Left lung (tissue), 4 donors: ENCODE measurements at regions not wholly inside any gene's neighbourhood (a gene's known extent, or its start where the extent isn't known, plus 50 kb on each side); places are given as distances from the start of the nearest gene placed in this dataset.

Experiments
- ATAC-seq: fragments of 200-7000 bp; cut with Tn5 transposase; one replicate; pipeline ENCODE4 v1.9.1; 2020; ENCODE audit warnings: moderate library complexity
- DNase-seq, 4 donors: peaks; one replicate each; pipeline ENCODE4 v3.0.0-alpha.2; 2013 to 2020
- H3K27ac ChIP-seq, 2 donors: fragments of 200-600 bp; sonication (generic) in 1 of 2; one replicate each; pipeline versions ENCODE4 v1.5.0 to v1.8.0; 2020 to 2021
- H3K27me3 ChIP-seq, 2 donors: fragments of 200-600 bp; sonication (generic) in 1 of 2; one replicate each; pipeline versions ENCODE4 v1.5.0 to v1.8.0; 2020 to 2021
- H3K36me3 ChIP-seq, 2 donors: fragments of 200-600 bp; sonication (generic) in 1 of 2; one replicate each; pipeline versions ENCODE4 v1.5.0 to v1.8.0; 2020 to 2021
- H3K4me1 ChIP-seq, 2 donors: fragments of 200-600 bp; one replicate each; pipeline ENCODE4 v1.8.0; 2021
- H3K4me3 ChIP-seq, 2 donors: fragments of 200-600 bp; sonication (generic) in 1 of 2; one replicate each; pipeline versions ENCODE4 v1.5.0 to v1.8.0; 2020 to 2021; ENCODE audit warnings: mild to moderate bottlenecking in 1 of 2
- H3K9me3 ChIP-seq, 2 donors: fragments of 200-600 bp; sonication (generic) in 1 of 2; one replicate each; pipeline versions ENCODE4 v1.5.0 to v1.8.0; 2020 to 2021
- intact Hi-C, 2 donors: fragments of 100-400 bp; cut with DNase I; formaldehyde crosslinking; loops; one replicate each; pipeline versions ENCODE4 v1.11.2 to v1.14.2; 2022
- TF ChIP-seq, protein P1 (sequence below), 2 donors: fragments of 200-600 bp; sonication (generic) in 1 of 2; IDR thresholded peaks; one replicate each; pipeline versions ENCODE4 v1.5.0 to v1.8.0; 2021; ENCODE audit warnings: antibody characterized with exemption in 2 of 2
- donor health status: DM: no; HTN: yes; CAD: no.
- donor health status: DM: no; HTN: no; CAD: no.

DNA sequence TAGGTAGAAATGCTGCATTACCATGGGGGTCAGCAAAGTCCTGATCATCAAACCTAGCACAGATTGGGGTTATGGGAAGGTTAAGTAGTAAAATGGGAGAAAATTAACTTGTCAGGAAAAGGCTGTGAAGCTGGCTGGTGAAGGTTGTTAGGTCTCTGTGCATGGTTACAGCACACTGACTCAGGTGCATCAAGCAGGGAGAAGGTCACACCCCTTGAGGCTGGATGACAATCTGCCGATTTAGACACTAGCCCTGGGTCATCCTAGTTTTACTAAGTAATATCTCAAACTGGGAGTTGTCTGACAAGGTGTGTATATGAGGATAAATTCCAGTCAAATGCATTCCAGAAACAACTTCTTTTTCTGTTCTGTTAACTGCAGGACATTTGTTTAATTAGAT lies 271.1 kb upstream of the LRIG3 start:
- no peak for ATAC-seq
- intact Hi-C loops = no loop called here

DNA sequence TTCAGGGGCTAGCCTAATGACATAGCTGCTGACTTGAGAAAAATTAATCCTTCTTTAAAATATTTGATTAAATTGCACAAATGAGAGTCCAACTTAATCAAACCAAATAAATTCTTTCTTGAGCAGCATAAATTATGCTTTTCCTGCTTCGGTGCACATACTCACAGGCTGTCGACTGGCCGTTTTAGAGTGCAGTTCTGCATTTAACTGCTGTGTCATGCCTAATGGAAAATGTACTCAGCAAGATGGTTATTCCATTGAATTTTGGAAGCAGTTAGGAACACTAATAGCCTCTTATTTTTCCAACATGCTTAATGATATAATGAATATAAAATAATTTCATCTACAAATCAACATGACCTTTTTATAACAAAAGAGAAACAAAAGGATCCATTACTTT lies 266.1 kb upstream of the LRIG3 start:
- H3K27ac ChIP-seq = no peak overlapping the region
- TF ChIP-seq, protein P1, sequence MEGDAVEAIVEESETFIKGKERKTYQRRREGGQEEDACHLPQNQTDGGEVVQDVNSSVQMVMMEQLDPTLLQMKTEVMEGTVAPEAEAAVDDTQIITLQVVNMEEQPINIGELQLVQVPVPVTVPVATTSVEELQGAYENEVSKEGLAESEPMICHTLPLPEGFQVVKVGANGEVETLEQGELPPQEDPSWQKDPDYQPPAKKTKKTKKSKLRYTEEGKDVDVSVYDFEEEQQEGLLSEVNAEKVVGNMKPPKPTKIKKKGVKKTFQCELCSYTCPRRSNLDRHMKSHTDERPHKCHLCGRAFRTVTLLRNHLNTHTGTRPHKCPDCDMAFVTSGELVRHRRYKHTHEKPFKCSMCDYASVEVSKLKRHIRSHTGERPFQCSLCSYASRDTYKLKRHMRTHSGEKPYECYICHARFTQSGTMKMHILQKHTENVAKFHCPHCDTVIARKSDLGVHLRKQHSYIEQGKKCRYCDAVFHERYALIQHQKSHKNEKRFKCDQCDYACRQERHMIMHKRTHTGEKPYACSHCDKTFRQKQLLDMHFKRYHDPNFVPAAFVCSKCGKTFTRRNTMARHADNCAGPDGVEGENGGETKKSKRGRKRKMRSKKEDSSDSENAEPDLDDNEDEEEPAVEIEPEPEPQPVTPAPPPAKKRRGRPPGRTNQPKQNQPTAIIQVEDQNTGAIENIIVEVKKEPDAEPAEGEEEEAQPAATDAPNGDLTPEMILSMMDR (IDR thresholded peaks at IDR 0.05) = no peak
- no peaks in the 10 kb centered on the region for H3K4me1 ChIP-seq
- no peaks in the 10 kb centered on the region for H3K9me3 ChIP-seq
- H3K4me3 ChIP-seq = no peak overlapping the region
- no peaks in the 10 kb centered on the region for H3K36me3 ChIP-seq
- DNase-seq = no peak
- intact Hi-C loops = no loop called here
- no peak for ATAC-seq
- no peaks in the 10 kb centered on the region for H3K27me3 ChIP-seq

More for the DNA sequence above, 271.1 kb upstream of the LRIG3 start:
- TF ChIP-seq, protein P1 (IDR thresholded peaks at IDR 0.05) = no peak
- DNase-seq = no peak
- H3K27me3 ChIP-seq = no peaks in the 10 kb centered on the region
- no peak overlapping the region for H3K4me3 ChIP-seq
- no peaks in the 10 kb centered on the region for H3K4me1 ChIP-seq
- no peaks in the 10 kb centered on the region for H3K9me3 ChIP-seq
- no peaks in the 10 kb centered on the region for H3K36me3 ChIP-seq
- H3K27ac ChIP-seq = no peak overlapping the region

DNA sequence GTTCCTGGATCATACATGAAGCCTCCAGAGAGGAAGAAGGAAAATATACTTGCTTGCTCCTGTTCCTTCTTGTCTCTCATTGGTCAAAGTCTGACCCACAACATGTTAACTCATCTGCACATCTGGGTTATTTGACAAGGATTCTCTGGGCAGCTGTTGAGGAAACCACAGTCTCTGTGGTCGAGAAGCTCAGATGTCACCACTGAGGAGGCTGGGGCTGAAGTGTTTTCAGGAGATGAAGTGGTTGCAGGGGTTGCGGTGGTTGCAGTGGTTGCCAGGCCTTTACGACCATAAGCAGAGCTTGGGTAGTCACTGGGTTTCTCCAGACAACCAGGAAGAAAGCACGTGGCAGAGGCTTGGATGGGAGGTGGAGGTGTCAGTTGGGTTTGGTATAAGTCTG lies 265.0 kb upstream of the LRIG3 start:
- no peaks in the 10 kb centered on the region for H3K9me3 ChIP-seq
- TF ChIP-seq, protein P1 (IDR thresholded peaks at IDR 0.05) = no peak
- H3K27me3 ChIP-seq = no peaks in the 10 kb centered on the region
- H3K4me1 ChIP-seq = no peaks in the 10 kb centered on the region
- no peaks in the 10 kb centered on the region for H3K36me3 ChIP-seq
- intact Hi-C loops = no loop called here
- ATAC-seq (no peak), DNase-seq (no peak)
- no peak overlapping the region for H3K4me3 ChIP-seq
- H3K27ac ChIP-seq = no peak overlapping the region

DNA sequence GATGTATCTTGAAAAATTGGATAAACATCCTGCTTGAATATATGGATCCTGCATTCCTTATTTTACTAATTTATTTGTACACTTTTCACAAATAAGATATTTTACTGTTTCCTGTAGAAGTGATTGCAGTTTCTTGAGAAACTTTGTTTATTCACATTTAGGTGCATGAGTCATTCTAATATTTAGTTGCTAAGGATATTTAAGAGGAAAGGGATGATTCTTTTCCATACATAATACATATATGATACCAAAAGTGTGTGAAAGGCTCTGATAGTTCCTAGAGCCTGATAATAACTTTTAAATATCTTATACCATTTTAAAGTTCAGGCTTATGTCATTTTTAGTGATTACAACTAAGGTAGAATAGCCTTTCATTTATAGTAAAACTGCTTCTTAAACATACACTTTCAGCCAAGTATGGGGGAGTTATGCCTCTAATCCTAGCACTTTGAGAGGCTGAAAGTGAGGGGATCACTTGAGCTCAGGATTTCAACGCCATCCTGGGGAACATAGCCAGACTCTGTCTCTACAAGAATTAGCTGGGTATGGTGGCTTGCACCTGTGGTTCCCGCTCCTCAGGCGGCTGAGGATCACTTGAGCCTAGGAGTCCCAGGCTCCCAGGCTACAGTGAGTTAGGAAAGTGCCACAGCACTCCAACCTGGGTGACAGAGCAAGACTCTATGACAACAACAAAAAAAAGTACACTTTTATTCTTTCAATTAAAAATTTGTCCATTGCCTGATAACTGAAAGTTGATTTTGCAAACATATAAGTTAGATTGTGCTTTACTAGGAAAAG lies 262.6 kb upstream of the LRIG3 start:
- ATAC-seq (no peak), DNase-seq (peak in 1 of 4 donors; percentile 7)
- Histone ChIP-seq H3K4me1 (no peaks in the 10 kb centered on the region), H3K27ac (no peak overlapping the region), H3K4me3 (no peak overlapping the region), H3K27me3 (no peaks in the 10 kb centered on the region), H3K9me3 (no peaks in the 10 kb centered on the region), H3K36me3 (no peaks in the 10 kb centered on the region)
- TF ChIP-seq, protein P1 (IDR thresholded peaks at IDR 0.05) = no peak
- intact Hi-C loops = no loop called here

DNA sequence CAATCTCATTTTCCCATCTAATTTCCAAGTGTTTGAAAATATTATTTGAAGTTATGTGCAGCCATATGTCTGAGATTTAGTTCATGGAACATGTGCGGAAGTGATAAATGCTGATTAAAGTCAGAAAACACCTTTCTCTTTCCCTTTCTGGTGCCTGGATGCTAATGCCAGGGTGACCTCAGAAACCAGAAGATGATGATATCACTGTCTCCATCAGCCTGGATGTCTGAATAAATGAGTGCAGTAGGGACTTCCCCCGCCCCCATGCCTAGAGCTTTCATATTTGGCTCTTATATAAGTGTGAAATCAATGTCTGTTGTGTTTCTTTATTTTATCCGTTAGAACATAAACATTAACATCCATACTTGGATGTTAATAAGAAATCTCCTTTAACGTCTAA lies 261.9 kb upstream of the LRIG3 start:
- no peak for ATAC-seq

More for the DNA sequence above, 261.9 kb upstream of the LRIG3 start:
- no peaks in the 10 kb centered on the region for H3K36me3 ChIP-seq
- no peak for DNase-seq
- no peaks in the 10 kb centered on the region for H3K4me1 ChIP-seq
- no peak overlapping the region for H3K4me3 ChIP-seq
- no peaks in the 10 kb centered on the region for H3K9me3 ChIP-seq
- TF ChIP-seq, protein P1 (IDR thresholded peaks at IDR 0.05) = no peak
- no peak overlapping the region for H3K27ac ChIP-seq
- intact Hi-C loops = no loop called here
- H3K27me3 ChIP-seq = no peaks in the 10 kb centered on the region
